Calu3 (cell line): ENCODE measurements at regions not wholly inside any gene's neighbourhood (a gene's known extent, or its start where the extent isn't known, plus 50 kb on each side); places are given as distances from the start of the nearest gene placed in this dataset.

ENCODE experiments used
- BruUV-seq: library from RNA; stranded (reverse); fragments of 400-500 nt; replicated peaks from 2 replicates; lab custom pipeline; 2021; lab: Mats Ljungman, UMichigan
- CTCF ChIA-PET: fragments of 300-600 bp; sonication (Branson Sonifier 250); formaldehyde crosslinking; loops from one replicate; lab custom pipeline; 2022; ENCODE audit warnings: antibody characterized with exemption; lab: Charles Lee
- DNase-seq: peaks from one replicate; pipeline ENCODE4 v3.0.0; 2022
- H3K27ac Mint-ChIP-seq: one replicate; pipeline ENCODE4 v1.8.0; 2022; ENCODE audit warnings: mixed read lengths; ENCODE audit not compliant: unreplicated experiment
- H3K27me3 Mint-ChIP-seq: one replicate; pipeline ENCODE4 v1.8.0; 2022; ENCODE audit warnings: mixed read lengths; ENCODE audit not compliant: unreplicated experiment
- H3K36me3 Mint-ChIP-seq: one replicate; pipeline ENCODE4 v1.8.0; 2022; ENCODE audit warnings: mild to moderate bottlenecking, moderate library complexity, mixed read lengths; ENCODE audit not compliant: insufficient read depth, unreplicated experiment
- H3K4me1 Mint-ChIP-seq: one replicate; pipeline ENCODE4 v1.8.0; 2022; ENCODE audit warnings: mild to moderate bottlenecking, low read depth, mixed read lengths; ENCODE audit not compliant: unreplicated experiment
- H3K4me3 Mint-ChIP-seq: one replicate; pipeline ENCODE4 v1.8.0; 2022; ENCODE audit warnings: mild to moderate bottlenecking, low read depth, moderate library complexity, mixed read lengths; ENCODE audit not compliant: unreplicated experiment
- H3K9me3 Mint-ChIP-seq: one replicate; pipeline ENCODE4 v1.8.0; 2022; ENCODE audit warnings: low read depth, mixed read lengths; ENCODE audit not compliant: unreplicated experiment
- intact Hi-C: fragments of 100-400 bp; cut with micrococcal nuclease; formaldehyde crosslinking; loops from one replicate; pipeline ENCODE4 v1.10.0; 2022; ENCODE audit not compliant: unreplicated experiment
- TF ChIP-seq, protein P1 (sequence below): fragments of 200-600 bp; IDR thresholded peaks from one replicate; pipeline ENCODE4 v1.8.0; 2022; ENCODE audit warnings: antibody characterized with exemption; ENCODE audit not compliant: unreplicated experiment

DNA sequence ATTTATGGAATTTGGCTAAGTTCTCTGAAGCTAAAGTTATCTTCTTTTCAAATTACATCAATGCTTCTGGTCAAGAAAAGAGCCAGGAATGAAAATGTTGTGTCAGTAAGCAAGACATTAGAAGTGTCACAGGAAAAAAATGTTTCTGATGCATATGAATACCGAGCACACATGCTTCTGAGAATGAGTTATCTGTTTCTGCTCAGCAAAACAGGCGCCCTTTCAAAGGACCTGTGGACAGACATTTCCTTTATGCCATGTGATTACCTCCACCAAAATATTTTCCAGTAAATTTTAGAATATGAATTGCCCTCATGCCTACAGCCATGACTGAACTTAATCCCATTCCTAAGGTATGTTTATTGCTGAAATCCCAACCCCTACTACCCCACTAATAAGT lies 55.4 kb upstream of the RNF180 start:
- no peak for DNase-seq
- H3K9me3 Mint-ChIP-seq: peaks cover 2% of the 10 kb centered on the region
- no peaks in the 10 kb centered on the region for H3K27me3 Mint-ChIP-seq
- no peak overlapping the region for H3K4me3 Mint-ChIP-seq
- H3K27ac Mint-ChIP-seq: no peak overlapping the region
- no TSS peak for BruUV-seq
- H3K36me3 Mint-ChIP-seq: no peaks in the 10 kb centered on the region
- H3K4me1 Mint-ChIP-seq: no peaks in the 10 kb centered on the region
- CTCF ChIA-PET: no interaction called here
- TF ChIP-seq, protein P1, sequence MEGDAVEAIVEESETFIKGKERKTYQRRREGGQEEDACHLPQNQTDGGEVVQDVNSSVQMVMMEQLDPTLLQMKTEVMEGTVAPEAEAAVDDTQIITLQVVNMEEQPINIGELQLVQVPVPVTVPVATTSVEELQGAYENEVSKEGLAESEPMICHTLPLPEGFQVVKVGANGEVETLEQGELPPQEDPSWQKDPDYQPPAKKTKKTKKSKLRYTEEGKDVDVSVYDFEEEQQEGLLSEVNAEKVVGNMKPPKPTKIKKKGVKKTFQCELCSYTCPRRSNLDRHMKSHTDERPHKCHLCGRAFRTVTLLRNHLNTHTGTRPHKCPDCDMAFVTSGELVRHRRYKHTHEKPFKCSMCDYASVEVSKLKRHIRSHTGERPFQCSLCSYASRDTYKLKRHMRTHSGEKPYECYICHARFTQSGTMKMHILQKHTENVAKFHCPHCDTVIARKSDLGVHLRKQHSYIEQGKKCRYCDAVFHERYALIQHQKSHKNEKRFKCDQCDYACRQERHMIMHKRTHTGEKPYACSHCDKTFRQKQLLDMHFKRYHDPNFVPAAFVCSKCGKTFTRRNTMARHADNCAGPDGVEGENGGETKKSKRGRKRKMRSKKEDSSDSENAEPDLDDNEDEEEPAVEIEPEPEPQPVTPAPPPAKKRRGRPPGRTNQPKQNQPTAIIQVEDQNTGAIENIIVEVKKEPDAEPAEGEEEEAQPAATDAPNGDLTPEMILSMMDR: no peak
- intact Hi-C loops: no loop called here

- DNase-seq: no peak
- TF ChIP-seq, protein P1: no peak
- Mint-ChIP-seq H3K36me3 (no peaks in the 10 kb centered on the region), H3K27me3 (no peaks in the 10 kb centered on the region), H3K27ac (no peak overlapping the region), H3K4me3 (no peak overlapping the region), H3K4me1 (no peaks in the 10 kb centered on the region), H3K9me3 (peaks cover 3% of the 10 kb centered on the region)
- intact Hi-C loops: no loop called here
- CTCF ChIA-PET: no interaction called here
- BruUV-seq: no TSS peak
These were observed 57.0 kb upstream of the RNF180 start for GRCh38 chr5:64108674-64109073.

GRCh38 chr5:64100203-64100602 lies 65.4 kb upstream of the RNF180 start:
- no peak overlapping the region for H3K27ac Mint-ChIP-seq
- no peaks in the 10 kb centered on the region for H3K4me1 Mint-ChIP-seq
- no peak overlapping the region for H3K4me3 Mint-ChIP-seq
- TF ChIP-seq, protein P1: no peak
- no TSS peak for BruUV-seq
- no peak for DNase-seq
- CTCF ChIA-PET: no interaction called here
- intact Hi-C loops: no loop called here
- H3K27me3 Mint-ChIP-seq: no peaks in the 10 kb centered on the region
- H3K36me3 Mint-ChIP-seq: no peaks in the 10 kb centered on the region
- peaks cover 4% of the 10 kb centered on the region for H3K9me3 Mint-ChIP-seq

DNA sequence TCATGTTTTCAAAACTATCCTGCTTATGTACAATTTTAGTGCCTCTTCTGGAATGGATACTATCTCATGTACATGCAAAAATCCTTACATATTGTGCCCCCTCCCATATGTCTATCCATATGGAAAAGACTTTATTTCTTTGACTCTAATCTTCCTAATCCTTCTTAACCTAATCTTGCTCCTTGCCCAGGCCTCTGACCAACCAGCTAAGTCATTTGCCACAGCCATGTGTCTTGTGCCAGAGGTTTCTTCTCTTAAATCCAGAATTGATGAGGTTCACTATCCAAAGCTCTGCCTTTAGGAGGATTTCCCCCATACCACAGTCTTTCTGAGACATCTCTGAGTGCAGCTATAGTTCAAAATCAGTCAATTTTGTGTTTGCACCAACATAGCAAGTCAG lies 68.9 kb upstream of the RNF180 start:
- Mint-ChIP-seq H3K4me3 (no peak overlapping the region), H3K4me1 (no peaks in the 10 kb centered on the region), H3K9me3 (peaks cover 3% of the 10 kb centered on the region), H3K27ac (no peak overlapping the region), H3K36me3 (no peaks in the 10 kb centered on the region), H3K27me3 (no peaks in the 10 kb centered on the region)
- TF ChIP-seq, protein P1: no peak
- CTCF ChIA-PET: no interaction called here
- BruUV-seq: no TSS peak
- DNase-seq: no peak
- intact Hi-C loops: no loop called here

GRCh38 chr5:64077589-64077988 lies 88.1 kb upstream of the RNF180 start:
- H3K27me3 Mint-ChIP-seq: peaks cover 7% of the 10 kb centered on the region
- H3K36me3 Mint-ChIP-seq: no peaks in the 10 kb centered on the region
- H3K4me1 Mint-ChIP-seq: no peaks in the 10 kb centered on the region
- H3K9me3 Mint-ChIP-seq: peaks cover under 1% of the 10 kb centered on the region
- BruUV-seq: no TSS peak
- no peak overlapping the region for H3K27ac Mint-ChIP-seq
- TF ChIP-seq, protein P1: no peak
- DNase-seq: no peak
- H3K4me3 Mint-ChIP-seq: no peak overlapping the region
- CTCF ChIA-PET: interaction anchor here (0.6 kb wide), 1 partner anchor 10 kb away, joined by 3 read pairs; no protein-coding TSS in a partner anchor
- intact Hi-C loops: no loop called here
